ENCODE measurements at regions not wholly inside any gene's neighbourhood (a gene's known extent, or its start where the extent isn't known, plus 50 kb on each side); places are given as distances from the start of the nearest gene placed in this dataset.

DNA sequence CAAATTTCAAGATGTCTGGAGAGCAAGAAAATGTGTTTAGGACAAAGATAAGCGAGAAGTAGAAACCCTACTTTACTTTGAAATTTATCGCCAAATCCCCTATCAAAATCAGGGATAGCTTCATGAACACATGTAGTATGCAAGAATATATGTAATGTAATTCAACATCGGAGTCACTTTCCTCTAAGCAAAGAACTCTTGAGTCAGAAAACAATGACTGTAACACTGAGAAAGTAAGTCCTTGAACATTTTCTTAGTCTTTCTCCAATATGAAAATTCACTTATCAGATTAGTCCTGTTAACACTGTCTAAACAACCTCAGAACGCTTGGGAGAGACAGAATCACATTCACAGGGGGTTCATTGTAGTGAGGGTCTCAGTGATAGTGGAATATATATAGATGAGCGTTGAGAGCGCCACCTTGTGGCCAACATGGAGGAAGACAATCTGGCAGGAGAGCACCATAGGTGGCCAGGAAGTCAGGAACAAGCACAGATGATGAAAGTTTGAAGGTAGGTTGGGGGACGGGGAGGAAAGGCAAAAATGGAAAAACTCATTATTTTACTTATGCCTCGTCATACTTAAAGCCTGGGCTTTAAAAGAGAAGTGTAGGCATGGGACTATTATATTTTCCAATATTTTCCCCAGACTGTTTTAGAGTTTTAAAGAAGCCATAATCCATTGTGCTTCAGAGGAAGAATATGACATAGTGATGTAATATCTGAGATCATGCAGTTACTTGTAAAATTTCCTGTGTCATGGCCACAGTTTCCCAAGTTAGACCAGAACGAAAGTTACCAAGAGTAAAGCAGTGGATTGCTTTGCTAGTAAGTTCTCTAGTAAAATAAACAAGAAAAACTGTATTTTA lies 115.5 kb upstream of the GNAI1 start:
- H3K4me3 Mint-ChIP-seq, result no peak overlapping the region
- H3K27me3 Mint-ChIP-seq, result peaks cover 6% of the 10 kb centered on the region
- no peaks in the 10 kb centered on the region for H3K4me1 Mint-ChIP-seq (ENCODE audit: unreplicated experiment)
- H3K36me3 Mint-ChIP-seq, result no peaks in the 10 kb centered on the region
- DNase-seq (ENCODE audit: extremely low spot score, unreplicated experiment), result no peak
- peaks cover 8% of the 10 kb centered on the region for H3K9me3 Mint-ChIP-seq
- peak; percentile 95 for TF ChIP-seq CTCF (conservative IDR thresholded peaks at IDR 0.05)
- H3K27ac Mint-ChIP-seq, result no peak overlapping the region

DNA sequence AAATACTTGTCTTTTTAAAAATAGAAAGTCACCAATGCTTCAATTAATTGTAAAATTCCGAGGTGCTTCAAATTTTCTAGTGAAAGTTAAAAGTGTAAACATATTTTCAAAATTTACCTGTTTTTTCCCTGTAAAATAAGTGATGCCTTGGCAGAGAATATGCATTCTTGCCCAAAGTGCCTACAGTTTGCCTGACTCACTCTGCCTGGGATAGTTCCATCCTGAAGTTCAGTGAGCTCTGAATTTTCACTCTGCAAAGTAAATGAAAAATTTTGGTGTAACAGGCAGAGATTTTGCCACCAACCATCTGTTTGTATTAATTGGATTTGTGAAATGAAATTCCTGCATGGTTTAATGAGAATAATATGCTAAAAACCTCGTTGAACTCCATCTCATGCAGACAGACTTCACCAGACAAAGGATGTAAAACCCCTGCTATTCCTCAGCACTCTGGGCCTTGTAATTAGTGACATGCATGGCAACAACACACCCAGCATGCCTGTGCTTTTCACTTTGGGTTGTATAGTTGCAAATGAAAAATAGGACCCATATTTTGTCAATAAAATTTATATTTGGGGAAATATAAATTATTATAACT lies 117.4 kb upstream of the GNAI1 start:
- TF ChIP-seq CTCF (conservative IDR thresholded peaks at IDR 0.05), result no peak
- Mint-ChIP-seq H3K4me3 (no peak overlapping the region), H3K9me3 (peaks cover 12% of the 10 kb centered on the region), H3K36me3 (no peaks in the 10 kb centered on the region), H3K27ac (no peak overlapping the region), H3K4me1 (ENCODE audit: unreplicated experiment) (no peaks in the 10 kb centered on the region), H3K27me3 (peaks cover 5% of the 10 kb centered on the region)
- no peak for DNase-seq (ENCODE audit: extremely low spot score, unreplicated experiment)

DNA sequence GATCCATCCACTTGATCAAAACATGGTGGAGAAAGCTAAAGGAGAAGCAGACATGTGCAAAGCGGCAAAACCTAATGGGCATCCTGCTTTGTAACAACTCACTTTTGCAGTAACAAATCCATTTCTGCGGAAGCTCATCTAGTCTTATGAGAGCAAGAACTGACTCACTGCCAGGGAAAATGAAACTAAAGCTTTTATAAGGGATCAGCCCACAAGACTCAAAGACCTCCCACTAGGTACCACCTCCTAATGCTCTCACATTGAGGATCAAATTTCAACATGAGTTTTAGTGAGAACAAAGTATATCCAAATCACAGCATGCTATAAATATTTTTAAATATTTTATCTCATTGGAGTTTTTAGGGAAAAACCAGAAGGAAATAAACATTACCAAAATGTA lies 120.1 kb upstream of the GNAI1 start:
- no peak for DNase-seq (ENCODE audit: extremely low spot score, unreplicated experiment)
- Mint-ChIP-seq H3K4me3 (no peak overlapping the region), H3K36me3 (no peaks in the 10 kb centered on the region), H3K27me3 (no peaks in the 10 kb centered on the region), H3K4me1 (ENCODE audit: unreplicated experiment) (no peaks in the 10 kb centered on the region), H3K9me3 (peaks cover 6% of the 10 kb centered on the region), H3K27ac (no peak overlapping the region)
- TF ChIP-seq CTCF (conservative IDR thresholded peaks at IDR 0.05), result no peak

- Mint-ChIP-seq H3K9me3 (no peaks in the 10 kb centered on the region), H3K27ac (no peak overlapping the region), H3K4me3 (no peak overlapping the region), H3K4me1 (ENCODE audit: unreplicated experiment) (no peaks in the 10 kb centered on the region), H3K36me3 (no peaks in the 10 kb centered on the region), H3K27me3 (no peaks in the 10 kb centered on the region)
- no peak for DNase-seq (ENCODE audit: extremely low spot score, unreplicated experiment)
- no peak for TF ChIP-seq CTCF (conservative IDR thresholded peaks at IDR 0.05)
Observed at GRCh38 chr7:80008039-80008438, 126.6 kb upstream of the GNAI1 start.

DNA sequence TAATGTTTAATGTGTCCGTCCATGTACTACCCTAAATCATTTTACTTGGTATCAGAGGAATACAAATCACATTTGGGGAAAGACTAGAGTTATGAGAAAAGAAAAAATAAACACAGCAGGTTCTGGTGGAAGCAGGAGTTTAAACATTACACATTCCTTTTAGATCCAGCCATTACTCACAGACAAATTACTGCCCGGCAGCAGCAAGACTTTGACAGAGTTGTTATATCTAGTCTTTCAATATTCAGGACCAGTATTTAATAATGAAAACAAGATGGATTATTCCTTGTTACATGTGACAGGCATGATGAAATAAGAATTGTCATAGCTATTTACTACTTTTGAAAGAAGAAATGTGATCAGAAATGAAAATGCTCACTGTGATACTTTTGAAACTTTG lies 131.8 kb upstream of the GNAI1 start:
- H3K4me3 Mint-ChIP-seq, result no peak overlapping the region
- no peaks in the 10 kb centered on the region for H3K9me3 Mint-ChIP-seq
- peaks cover 13% of the 10 kb centered on the region for H3K4me1 Mint-ChIP-seq (ENCODE audit: unreplicated experiment)
- no peak for TF ChIP-seq CTCF (conservative IDR thresholded peaks at IDR 0.05)
- H3K36me3 Mint-ChIP-seq, result no peaks in the 10 kb centered on the region
- H3K27me3 Mint-ChIP-seq, result no peaks in the 10 kb centered on the region
- DNase-seq (ENCODE audit: extremely low spot score, unreplicated experiment), result no peak
- H3K27ac Mint-ChIP-seq, result no peak overlapping the region

Measured in type B pancreatic cell (in vitro differentiated cells).